Lung microvascular endothelial cell (primary cell): ENCODE measurements at regions not wholly inside any gene's neighbourhood (a gene's known extent, or its start where the extent isn't known, plus 50 kb on each side); places are given as distances from the start of the nearest gene placed in this dataset.
"Not testable (repeated sequence)": the region's sequence is repeated elsewhere in the genome, so short reads cannot be mapped to it uniquely, and the experiment has no call there.

Experiments used
- DNase-seq, 2 donors: peaks; one replicate each; pipeline versions ENCODE4 v3.0.0 to v3.0.0-alpha.2; 2010; ENCODE audit warnings: low read depth in 2 of 2

GRCh38 chr2:138215958-138216357 lies 251.7 kb downstream of the HNMT start:
- no peak for DNase-seq

DNA sequence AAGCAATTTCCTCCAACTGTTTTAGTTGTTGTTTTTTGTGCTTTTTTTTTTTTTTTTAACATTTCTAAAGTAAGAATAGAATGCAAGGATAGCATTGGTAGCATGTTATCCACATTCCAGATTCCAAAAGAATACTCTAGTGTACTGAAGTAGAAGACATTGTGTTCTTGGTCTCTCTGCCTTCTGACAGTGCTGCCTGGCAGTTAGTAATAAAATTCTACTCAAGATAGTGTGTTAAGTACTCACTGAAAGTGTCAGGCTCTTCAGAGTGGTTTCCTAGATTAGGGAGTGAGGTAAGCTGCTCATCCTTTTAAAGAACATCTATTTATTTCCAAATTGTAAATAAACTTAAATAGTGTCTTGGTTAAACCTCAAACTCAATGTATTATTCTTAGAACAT lies 253.7 kb downstream of the HNMT start:
- no peak for DNase-seq

- DNase-seq, result no peak
Measured at GRCh38 chr2:138218397-138218796, 254.1 kb downstream of the HNMT start.

DNA sequence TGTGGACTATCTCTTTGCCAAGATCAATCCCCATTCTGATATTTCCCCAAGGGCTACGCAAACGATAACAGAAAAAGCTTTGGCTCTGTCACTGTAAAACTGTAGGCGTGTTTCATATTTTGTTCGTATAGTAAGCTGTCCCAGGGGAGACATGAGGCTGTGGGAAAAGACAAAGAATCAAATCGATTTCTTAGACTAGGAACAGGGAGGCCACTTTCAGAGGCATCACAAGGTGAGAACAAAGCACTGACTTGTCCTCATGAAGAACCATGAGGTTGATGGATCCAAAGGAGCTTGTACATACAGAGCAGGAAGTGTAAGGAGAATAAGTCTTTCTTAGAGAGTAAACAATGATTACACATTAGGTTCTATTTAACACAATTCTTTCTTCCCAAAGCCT lies 255.7 kb downstream of the HNMT start:
- no peak for DNase-seq

DNA sequence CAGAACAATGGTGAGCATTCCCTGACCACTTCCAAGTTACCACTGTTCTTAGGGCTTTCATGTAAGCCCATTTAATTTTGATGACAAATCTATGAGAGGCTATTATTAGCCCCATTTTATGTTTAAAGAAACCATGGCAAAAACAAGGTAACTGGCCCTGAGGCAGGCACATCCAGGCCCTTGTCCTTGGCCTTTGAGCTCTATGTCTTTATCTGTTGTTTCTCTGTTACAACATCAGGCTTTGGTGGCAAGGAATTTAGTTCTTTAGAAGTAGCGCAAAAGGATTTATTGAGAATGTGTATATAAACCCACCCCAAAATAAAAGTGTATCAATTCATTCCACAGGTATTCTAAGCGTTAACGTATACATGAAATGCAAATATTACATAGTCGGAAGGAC lies 257.1 kb downstream of the HNMT start:
- DNase-seq, result no peak

GRCh38 chr2:138223319-138223718 lies 259.0 kb downstream of the HNMT start:
- no peak for DNase-seq

DNA sequence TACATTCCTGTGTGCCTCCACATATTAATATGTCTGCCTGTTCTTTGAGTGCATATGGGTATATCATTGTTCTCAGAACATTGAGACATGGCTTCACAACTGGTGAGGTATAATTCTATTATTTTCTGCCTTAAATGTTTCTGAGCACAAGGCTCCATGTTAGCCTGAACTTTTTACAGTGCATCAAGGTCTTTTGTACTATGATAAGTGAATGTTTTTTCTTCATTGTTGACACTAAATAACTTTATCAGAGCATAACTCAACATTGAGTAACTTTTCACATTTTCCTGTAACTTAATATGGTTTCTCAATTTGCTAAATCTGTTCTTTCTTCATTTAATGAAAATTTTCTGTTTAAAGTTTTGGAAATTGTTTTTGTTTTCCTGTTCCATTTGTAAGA lies 262.9 kb downstream of the HNMT start:
- no peak for DNase-seq

- peak; percentile 21 to 29 for DNase-seq
Measured at GRCh38 chr2:138228101-138228500, 263.8 kb downstream of the HNMT start.

DNA sequence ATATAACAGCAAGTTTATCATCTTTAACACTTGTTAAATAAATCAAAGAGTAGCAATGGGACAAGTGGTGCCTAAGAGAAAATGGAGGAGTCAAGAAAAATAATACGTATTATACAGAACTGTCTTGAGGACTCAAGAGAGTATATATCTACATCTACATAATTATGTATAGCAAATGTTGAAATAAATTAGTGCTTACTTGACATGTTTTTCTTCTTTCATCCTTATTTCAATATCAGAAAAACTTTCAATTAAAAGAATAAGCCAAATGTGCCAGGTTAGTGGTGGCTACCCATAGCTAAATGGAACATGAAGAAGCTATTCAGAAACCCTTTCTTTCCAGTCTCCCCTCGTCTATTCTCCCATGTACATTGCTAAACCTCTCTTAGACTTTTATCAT lies 267.3 kb upstream of the SPOPL start:
- DNase-seq, result no peak

- no peak for DNase-seq
Measured at GRCh38 chr2:138235041-138235440, 266.5 kb upstream of the SPOPL start.

GRCh38 chr2:138236142-138236541 lies 265.4 kb upstream of the SPOPL start:
- DNase-seq, result no peak

DNA sequence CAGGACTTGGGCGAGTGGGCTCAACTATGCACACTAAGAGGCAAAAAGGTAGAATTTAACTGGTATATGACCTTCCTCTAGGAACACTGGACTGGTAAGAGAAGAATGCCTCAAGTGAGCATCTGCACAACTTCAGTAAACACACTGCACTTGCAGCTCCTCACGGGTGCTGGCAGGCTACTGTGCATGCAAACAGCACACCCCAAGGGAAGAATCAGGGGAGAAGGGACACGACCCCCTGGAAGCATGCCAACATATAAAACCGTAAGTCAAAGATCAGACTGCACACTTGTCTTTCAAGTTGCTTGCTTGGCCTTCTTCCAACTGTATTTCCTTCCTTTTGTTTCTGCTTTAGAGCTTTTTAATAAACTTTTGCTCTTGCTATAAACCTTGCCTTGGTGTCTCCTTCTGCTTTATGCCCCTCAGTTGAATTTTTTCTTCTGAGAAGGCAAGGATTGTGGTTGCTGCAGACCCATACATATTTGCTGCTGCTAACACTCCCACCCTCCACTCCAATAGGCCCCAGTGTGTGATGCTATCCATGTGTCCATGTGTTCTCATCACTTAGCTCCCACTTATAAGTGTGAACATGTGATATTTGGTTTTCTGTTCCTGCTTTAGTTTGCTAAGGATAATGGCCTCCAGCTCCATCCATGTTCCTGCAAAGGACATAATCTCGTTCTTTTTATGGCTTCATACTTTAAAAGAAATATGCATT lies 263.7 kb upstream of the SPOPL start:
- peak in 1 of 2 donors; percentile 75 for DNase-seq

GRCh38 chr2:138238908-138239307 lies 262.7 kb upstream of the SPOPL start:
- DNase-seq, result no peak

DNA sequence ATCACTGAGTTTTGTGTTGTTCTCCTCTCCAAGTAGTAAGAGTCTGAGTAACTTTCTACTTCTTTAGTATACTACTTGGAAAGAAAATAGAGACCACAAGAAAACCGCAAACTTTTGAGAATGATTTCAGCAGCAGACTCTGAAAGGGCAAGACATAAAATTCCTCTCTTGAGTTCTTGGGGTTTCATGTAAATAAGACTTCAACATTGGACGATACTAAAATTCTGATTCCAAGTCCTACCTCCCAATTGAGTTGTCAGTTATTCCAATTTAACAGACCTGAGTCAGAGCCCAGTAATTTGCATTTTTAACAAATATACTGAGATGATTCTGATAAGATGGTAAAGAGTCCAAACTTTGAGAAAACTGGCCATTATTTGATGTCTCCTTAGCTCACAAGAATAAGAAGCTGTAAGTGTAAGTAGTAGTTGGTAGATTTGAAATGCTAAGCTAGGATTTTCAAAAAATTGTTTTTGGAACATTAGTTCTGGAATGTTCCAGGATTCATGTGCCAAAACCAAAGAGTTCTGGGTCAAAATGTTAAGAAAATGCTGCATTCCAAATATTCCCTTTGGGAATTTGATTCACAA lies 261.6 kb upstream of the SPOPL start:
- no peak for DNase-seq

- DNase-seq, result no peak
Measured at GRCh38 chr2:138243372-138243771, 258.2 kb upstream of the SPOPL start.

DNA sequence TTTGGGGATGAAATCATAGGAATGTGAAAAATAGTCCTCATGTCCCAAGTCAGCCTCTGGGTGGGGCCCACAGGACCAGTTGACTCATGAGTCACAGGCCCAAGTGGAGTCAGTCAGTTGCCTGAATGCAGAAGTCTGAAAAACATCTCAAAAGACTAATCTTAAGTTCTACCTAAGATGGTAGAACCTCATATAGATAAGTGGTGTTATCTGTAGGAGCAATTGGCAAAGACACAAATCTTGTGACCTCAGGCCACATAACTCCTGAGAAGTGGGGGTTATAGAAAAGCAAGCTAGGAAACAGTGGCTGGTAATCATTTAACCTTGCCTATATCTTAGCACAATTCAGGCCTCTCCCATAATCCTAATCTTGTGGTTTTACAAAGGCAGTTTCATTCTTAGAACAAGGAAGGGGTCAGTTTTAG lies 257.1 kb upstream of the SPOPL start:
- peak in 1 of 2 donors; percentile 1 for DNase-seq

GRCh38 chr2:138245310-138245709 lies 256.3 kb upstream of the SPOPL start:
- no peak for DNase-seq

DNA sequence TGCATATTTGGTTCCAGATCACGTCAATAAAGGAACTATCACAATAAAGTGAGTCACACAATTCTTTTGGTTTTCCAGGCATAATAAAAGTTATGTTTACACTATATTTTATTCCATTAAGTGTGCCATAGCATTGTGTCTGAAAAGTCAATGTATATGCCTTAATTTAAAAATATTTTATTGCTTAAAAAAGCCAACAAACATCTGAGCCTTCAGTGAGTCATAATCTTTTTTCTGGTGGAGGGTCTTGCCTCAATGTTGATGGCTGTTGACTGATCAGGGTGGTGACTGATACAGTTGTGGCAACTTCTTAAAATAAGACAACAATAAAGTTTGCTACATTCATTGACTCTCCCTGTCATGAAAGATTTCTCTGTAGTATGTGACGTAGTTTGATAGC lies 254.3 kb upstream of the SPOPL start:
- no peak for DNase-seq

GRCh38 chr2:138249207-138249606 lies 252.4 kb upstream of the SPOPL start:
- no peak for DNase-seq

DNA sequence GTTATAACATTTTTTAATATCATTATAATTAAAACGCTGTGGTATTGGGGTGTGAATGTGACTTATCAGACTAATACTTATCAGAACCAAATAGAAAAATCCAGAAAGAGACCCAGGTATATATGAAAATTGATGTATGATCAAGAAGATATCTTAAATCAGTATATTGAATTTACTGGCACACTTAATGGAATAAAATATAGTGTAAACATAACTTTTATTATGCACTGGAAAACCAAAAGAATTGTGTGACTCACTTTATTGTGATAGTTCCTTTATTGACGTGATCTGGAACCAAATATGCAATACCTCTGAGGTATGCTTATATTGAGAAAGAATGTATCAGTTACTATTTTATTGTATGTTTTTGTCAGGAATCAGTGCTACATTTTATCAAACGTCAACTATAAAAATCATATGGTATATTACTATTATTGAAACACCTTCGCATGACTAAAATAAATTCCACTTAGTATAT lies 250.7 kb upstream of the SPOPL start:
- not testable (repeated sequence) for DNase-seq

- no peak for DNase-seq
Measured at GRCh38 chr2:138252587-138252986, 249.0 kb upstream of the SPOPL start.

- DNase-seq, result no peak
Measured at GRCh38 chr2:138255670-138256069, 245.9 kb upstream of the SPOPL start.

DNA sequence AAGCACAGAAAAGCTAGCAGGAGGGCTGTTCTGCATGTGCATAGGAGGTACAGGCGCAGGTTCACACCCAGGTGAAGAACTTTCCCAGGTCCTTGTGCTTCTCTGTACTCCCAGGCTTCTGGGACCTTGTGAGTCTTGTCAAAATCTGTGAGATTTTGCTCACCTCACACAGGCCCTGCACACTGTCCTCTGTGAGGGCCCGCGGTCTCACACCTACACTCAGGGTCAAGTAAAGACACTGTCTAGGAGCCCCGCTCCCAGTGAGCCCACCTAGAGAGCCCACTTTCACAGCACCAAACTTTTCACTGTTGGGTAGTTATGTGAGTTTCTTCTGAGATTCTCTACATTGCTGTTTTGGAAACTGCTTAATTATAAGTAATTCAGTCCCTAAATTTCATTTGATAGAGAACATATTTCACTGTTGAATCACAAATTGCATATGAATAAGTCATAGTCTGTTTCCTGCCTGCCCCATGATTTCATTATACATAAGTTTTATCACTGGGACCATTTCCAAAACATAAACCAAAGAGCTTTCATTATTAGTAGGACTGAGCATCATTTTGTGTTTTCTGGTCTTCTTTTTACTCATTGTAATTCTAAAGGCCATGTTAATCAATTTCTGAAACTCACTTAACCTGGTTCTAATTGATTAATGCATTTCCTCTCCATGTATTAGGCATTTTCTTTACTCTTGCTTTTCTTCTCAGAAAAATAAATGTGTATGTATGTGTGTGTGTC lies 234.2 kb upstream of the SPOPL start:
- peak; percentile 49 to 77 for DNase-seq
